ENCODE measurements at regions not wholly inside any gene's neighbourhood (a gene's known extent, or its start where the extent isn't known, plus 50 kb on each side); places are given as distances from the start of the nearest gene placed in this dataset.
"Not testable (repeated sequence)": the region's sequence is repeated elsewhere in the genome, so short reads cannot be mapped to it uniquely, and the experiment has no call there.

DNA sequence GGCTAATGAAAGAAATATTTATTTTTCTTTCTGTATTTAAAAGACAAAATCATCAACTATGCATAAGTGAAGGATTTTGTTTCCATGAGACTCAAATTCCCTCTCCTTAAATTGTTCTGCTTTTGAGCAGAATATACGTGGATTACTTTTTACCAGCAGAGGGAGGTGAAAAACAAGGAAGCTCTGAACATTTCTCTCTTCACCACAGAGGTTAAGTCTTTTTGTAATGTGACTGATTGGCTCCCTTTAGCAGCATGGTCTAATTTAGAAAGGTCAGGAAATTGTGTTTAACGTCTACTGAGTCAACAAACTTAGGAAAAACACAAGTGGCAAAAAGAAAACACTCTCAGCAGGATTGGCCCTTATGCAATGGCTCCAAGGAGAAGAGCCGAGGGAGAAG lies 55.1 kb upstream of the F9 start:
- TF ChIP-seq, protein P1, sequence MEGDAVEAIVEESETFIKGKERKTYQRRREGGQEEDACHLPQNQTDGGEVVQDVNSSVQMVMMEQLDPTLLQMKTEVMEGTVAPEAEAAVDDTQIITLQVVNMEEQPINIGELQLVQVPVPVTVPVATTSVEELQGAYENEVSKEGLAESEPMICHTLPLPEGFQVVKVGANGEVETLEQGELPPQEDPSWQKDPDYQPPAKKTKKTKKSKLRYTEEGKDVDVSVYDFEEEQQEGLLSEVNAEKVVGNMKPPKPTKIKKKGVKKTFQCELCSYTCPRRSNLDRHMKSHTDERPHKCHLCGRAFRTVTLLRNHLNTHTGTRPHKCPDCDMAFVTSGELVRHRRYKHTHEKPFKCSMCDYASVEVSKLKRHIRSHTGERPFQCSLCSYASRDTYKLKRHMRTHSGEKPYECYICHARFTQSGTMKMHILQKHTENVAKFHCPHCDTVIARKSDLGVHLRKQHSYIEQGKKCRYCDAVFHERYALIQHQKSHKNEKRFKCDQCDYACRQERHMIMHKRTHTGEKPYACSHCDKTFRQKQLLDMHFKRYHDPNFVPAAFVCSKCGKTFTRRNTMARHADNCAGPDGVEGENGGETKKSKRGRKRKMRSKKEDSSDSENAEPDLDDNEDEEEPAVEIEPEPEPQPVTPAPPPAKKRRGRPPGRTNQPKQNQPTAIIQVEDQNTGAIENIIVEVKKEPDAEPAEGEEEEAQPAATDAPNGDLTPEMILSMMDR (IDR thresholded peaks at IDR 0.05; ENCODE audit: insufficient read depth, missing control alignments) = no peak
- FAIRE-seq = no peak

DNA sequence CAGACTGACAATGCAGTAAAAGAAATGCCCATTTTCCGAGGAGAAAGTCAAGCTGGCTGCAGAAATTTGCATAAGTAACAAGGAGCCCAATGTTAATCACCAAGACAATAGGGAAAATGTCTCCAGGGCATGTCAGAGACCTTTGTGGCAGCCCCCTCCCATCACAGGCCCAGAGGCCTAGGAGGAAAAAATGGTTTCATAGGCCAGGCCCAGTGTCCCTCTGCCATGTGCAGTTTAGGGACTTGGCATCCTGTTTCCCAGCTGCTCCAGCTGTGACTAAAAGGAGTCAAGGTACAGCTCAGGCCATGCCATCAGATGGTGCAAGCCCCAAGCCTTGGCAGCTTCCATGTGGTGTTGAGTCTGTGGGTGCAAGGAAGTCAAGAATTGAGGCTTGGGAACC lies 68.6 kb upstream of the F9 start:
- FAIRE-seq = not testable (repeated sequence)

More for the DNA sequence above, 55.1 kb upstream of the F9 start:
- no peak for DNase-seq (ENCODE audit: insufficient read length, low spot score)

GRCh38 chrX:139454743-139455142 lies 75.8 kb upstream of the F9 start:
- FAIRE-seq (no peak), DNase-seq (ENCODE audit: insufficient read length, low spot score) (no peak)
- TF ChIP-seq, protein P1 (IDR thresholded peaks at IDR 0.05; ENCODE audit: insufficient read depth, missing control alignments) = no peak

More for the DNA sequence above, 68.6 kb upstream of the F9 start:
- DNase-seq (ENCODE audit: insufficient read length, low spot score) = not testable (repeated sequence)

GRCh38 chrX:139448996-139449395 lies 81.5 kb upstream of the F9 start:
- FAIRE-seq = no peak
- TF ChIP-seq, protein P1 (IDR thresholded peaks at IDR 0.05; ENCODE audit: insufficient read depth, missing control alignments) = no peak
- DNase-seq (ENCODE audit: insufficient read length, low spot score) = no peak

GRCh38 chrX:139446832-139447231 lies 83.7 kb upstream of the F9 start:
- FAIRE-seq = no peak
- no peak for DNase-seq (ENCODE audit: insufficient read length, low spot score)
- TF ChIP-seq, protein P1 (IDR thresholded peaks at IDR 0.05; ENCODE audit: insufficient read depth, missing control alignments) = no peak

DNA sequence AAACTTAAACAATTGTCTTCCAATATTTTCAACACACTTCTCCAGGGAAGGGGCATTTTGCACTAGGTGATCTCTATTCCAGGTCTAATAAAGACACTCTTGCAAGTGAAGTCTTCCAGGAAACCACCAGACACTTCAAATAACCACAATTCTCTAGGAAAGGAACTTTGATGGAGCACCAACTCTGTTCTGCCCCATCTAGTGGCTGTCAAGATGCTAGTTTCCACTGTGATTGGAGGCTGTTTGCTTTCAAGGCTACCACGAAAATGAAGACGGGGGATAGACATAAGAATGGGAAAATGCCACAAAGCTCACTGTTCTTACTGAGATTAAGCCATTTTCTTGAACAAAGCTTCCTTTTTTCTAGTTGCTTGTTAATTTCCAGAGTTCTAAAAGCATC lies 100.6 kb upstream of the F9 start:
- TF ChIP-seq, protein P1 (IDR thresholded peaks at IDR 0.05; ENCODE audit: insufficient read depth, missing control alignments) = no peak
- FAIRE-seq = no peak
- DNase-seq (ENCODE audit: insufficient read length, low spot score) = no peak

- FAIRE-seq = no peak
- TF ChIP-seq, protein P1 (IDR thresholded peaks at IDR 0.05; ENCODE audit: insufficient read depth, missing control alignments) = no peak
- no peak for DNase-seq (ENCODE audit: insufficient read length, low spot score)
Measured at GRCh38 chrX:139423186-139423585, 107.4 kb upstream of the F9 start.

GRCh38 chrX:139398258-139398657 lies 132.3 kb upstream of the F9 start:
- not testable (repeated sequence) for DNase-seq (ENCODE audit: insufficient read length, low spot score); FAIRE-seq

Data from D721Med (cell line).